ENCODE measurements at regions not wholly inside any gene's neighbourhood (a gene's known extent, or its start where the extent isn't known, plus 50 kb on each side); places are given as distances from the start of the nearest gene placed in this dataset.

GRCh38 chr2:10232096-10232815 is 70.4 kb upstream of the HPCAL1 start:
- ChIA-PET RAD21 (ENCODE audit: low non-redundant PET in 1 of 2, low total read pairs in 2 of 2, uncharacterized antibody in 2 of 2, unreplicated experiment in 2 of 2) (interaction anchor here in 1 of 2 experiments (0.7 kb wide), 1 partner anchor 176 kb away, joined by 3 read pairs; no protein-coding TSS in a partner anchor), CTCF (no interaction called here), POLR2A (no interaction called here)
- Histone ChIP-seq H3K36me3 (ENCODE audit: control insufficient read depth in 1 of 2, insufficient read depth in 2 of 2, low read length in 2 of 2) (no peaks in the 10 kb centered on the region), H3K27ac (ENCODE audit: low read depth, low read length) (no peak overlapping the region), H3K79me2 (ENCODE audit: insufficient read depth, low read length) (no peaks in the 10 kb centered on the region), H3K9ac (ENCODE audit: low read length) (no peak overlapping the region), H2AFZ (ENCODE audit: low read depth, low read length, poor library complexity, severe bottlenecking) (no peak overlapping the region), H3K4me1 (ENCODE audit: control insufficient read depth in 1 of 2, insufficient read depth in 2 of 2, low read length in 2 of 2) (peaks cover 0 to 6% of the 10 kb centered on the region in 2 experiments; a peak in 1 of 4 replicates), H3K9me3 (ENCODE audit: control insufficient read depth in 1 of 2, insufficient read depth in 1 of 2, low read depth in 1 of 2, low read length in 2 of 2) (no peaks in the 10 kb centered on the region), H3K4me3 (replicated peaks in 1 of 2; ENCODE audit: low read depth in 1 of 2, low read length in 2 of 2) (no peak overlapping the region), H3K4me2 (ENCODE audit: low read length) (no peak overlapping the region), H4K20me1 (ENCODE audit: insufficient read depth) (no peaks in the 10 kb centered on the region), H3K9me2 (ENCODE audit: insufficient read depth) (no peaks in the 10 kb centered on the region), H3K27me3 (ENCODE audit: insufficient read depth, low read length) (no peaks in the 10 kb centered on the region)
- BruUV-seq (replicated peaks): no TSS peak
- TF ChIP-seq ATF3 (IDR thresholded peaks at IDR 0.05) (no peak), POLR2AphosphoS5 (IDR thresholded peaks at IDR 0.05; ENCODE audit: low read depth, low read length) (no peak), CTCF (IDR thresholded peaks at IDR 0.05 in 2 of 3, conservative IDR thresholded peaks at IDR 0.05 in 1 of 3; ENCODE audit: borderline replicate concordance in 1 of 3, insufficient read depth in 1 of 3, low read depth in 2 of 3, low read length in 2 of 3) (no peak), POLR2A (IDR thresholded peaks at IDR 0.05; ENCODE audit: borderline replicate concordance, extremely low read depth, insufficient read depth, insufficient read length) (no peak), ELF1 (IDR thresholded peaks at IDR 0.05; ENCODE audit: borderline replicate concordance, low read depth) (no peak), MAX (IDR thresholded peaks at IDR 0.05) (no peak), YY1 (IDR thresholded peaks at IDR 0.05; ENCODE audit: extremely low read depth, insufficient replicate concordance, low read depth, low read length) (no peak), CBX3 (IDR thresholded peaks at IDR 0.05; ENCODE audit: low read depth) (no peak), RAD21 (IDR thresholded peaks at IDR 0.05; ENCODE audit: low read depth) (no peak), ZBTB33 (IDR thresholded peaks at IDR 0.05; ENCODE audit: extremely low read depth, insufficient replicate concordance, low read length) (no peak), EZH2 (IDR thresholded peaks at IDR 0.05) (no peak), CEBPB (IDR thresholded peaks at IDR 0.05; ENCODE audit: low read depth) (no peak), ZFX (IDR thresholded peaks at IDR 0.05) (no peak), EZH2phosphoT487 (IDR thresholded peaks at IDR 0.05; ENCODE audit: borderline replicate concordance) (no peak), REST (IDR thresholded peaks at IDR 0.05; ENCODE audit: low read depth) (no peak), SP1 (IDR thresholded peaks at IDR 0.05; ENCODE audit: low read depth) (no peak), FOSL1 (IDR thresholded peaks at IDR 0.05; ENCODE audit: low read depth) (no peak), EGR1 (IDR thresholded peaks at IDR 0.05; ENCODE audit: low read depth) (no peak), ZNF274 (IDR thresholded peaks at IDR 0.05; ENCODE audit: low read depth, low read length) (no peak), SRF (IDR thresholded peaks at IDR 0.05; ENCODE audit: low read depth) (no peak)
- ATAC-seq: no peak
- no peak for DNase-seq (ENCODE audit: low read depth, low spot score)
- intact Hi-C loops (cut with micrococcal nuclease): no loop called here
